H9 (cell line): ENCODE measurements at regions not wholly inside any gene's neighbourhood (a gene's known extent, or its start where the extent isn't known, plus 50 kb on each side); places are given as distances from the start of the nearest gene placed in this dataset.

ENCODE experiments used
- DNase-seq: peaks from one replicate; pipeline ENCODE4 v3.0.0-alpha.2; 2017
- H2AFZ ChIP-seq: one replicate; pipeline ENCODE4 v1.6.1; 2013; ENCODE audit warnings: mild to moderate bottlenecking, low read length, control low read depth, moderate library complexity
- H2AK5ac ChIP-seq: 2 replicates; pipeline ENCODE4 v1.6.1; 2013; ENCODE audit warnings: low read length, control low read depth, mixed read lengths; ENCODE audit not compliant: insufficient read length
- H2BK120ac ChIP-seq: one replicate; pipeline ENCODE4 v1.6.1; 2013; ENCODE audit warnings: low read depth, mild to moderate bottlenecking, low read length, control low read depth, inconsistent platforms; ENCODE audit not compliant: poor library complexity, severe bottlenecking
- H2BK12ac ChIP-seq: 2 replicates; pipeline ENCODE4 v1.6.1; 2013; ENCODE audit warnings: low read length, control low read depth, mixed read lengths, low read depth; ENCODE audit not compliant: insufficient read length
- H2BK15ac ChIP-seq: 2 replicates; pipeline ENCODE4 v1.6.1; 2013; ENCODE audit warnings: low read depth, low read length, control low read depth
- H2BK20ac ChIP-seq: one replicate; pipeline ENCODE4 v1.6.1; 2013; ENCODE audit warnings: low read depth, mild to moderate bottlenecking, low read length, control low read depth, inconsistent platforms; ENCODE audit not compliant: poor library complexity, severe bottlenecking
- H2BK5ac ChIP-seq: 2 replicates; pipeline ENCODE4 v1.6.1; 2013; ENCODE audit warnings: low read length, control low read depth, mixed read lengths; ENCODE audit not compliant: insufficient read length
- H3K14ac ChIP-seq: 2 replicates; pipeline ENCODE4 v1.6.1; 2013; ENCODE audit warnings: low read length, control low read depth; ENCODE audit not compliant: insufficient read depth
- H3K18ac ChIP-seq: 2 replicates; pipeline ENCODE4 v1.6.1; 2013; ENCODE audit warnings: low read depth, mild to moderate bottlenecking, mixed read lengths, low read length, control low read depth; ENCODE audit not compliant: insufficient read length
- H3K23ac ChIP-seq: 2 replicates; pipeline ENCODE4 v1.6.1; 2013; ENCODE audit warnings: low read length, control low read depth, mixed read lengths, low read depth; ENCODE audit not compliant: insufficient read length
- H3K23me2 ChIP-seq: 2 replicates; pipeline ENCODE4 v1.6.1; 2013; ENCODE audit warnings: low read depth, mild to moderate bottlenecking, mixed read lengths, low read length, control low read depth; ENCODE audit not compliant: insufficient read length, poor library complexity, severe bottlenecking
- H3K27ac ChIP-seq: 2 replicates; pipeline ENCODE4 v1.5.1; 2013; ENCODE audit warnings: low read length, control low read depth, mixed read lengths, low read depth; ENCODE audit not compliant: insufficient read length
- H3K27me3 ChIP-seq: 2 replicates; pipeline ENCODE4 v1.6.1; 2013; ENCODE audit warnings: low read length, control low read depth, inconsistent platforms; ENCODE audit not compliant: insufficient read depth
- H3K4ac ChIP-seq: 2 replicates; pipeline ENCODE4 v1.6.1; 2013; ENCODE audit warnings: low read depth, mild to moderate bottlenecking, control low read depth, inconsistent platforms, low read length, moderate library complexity
- H3K4me1 ChIP-seq: 2 replicates; pipeline ENCODE4 v1.6.1; 2013; ENCODE audit warnings: low read length, control low read depth, inconsistent platforms; ENCODE audit not compliant: insufficient read depth
- H3K4me2 ChIP-seq: 2 replicates; pipeline ENCODE4 v1.6.1; 2013; ENCODE audit warnings: low read length, control low read depth, mixed read lengths; ENCODE audit not compliant: insufficient read length, insufficient read depth
- H3K56ac ChIP-seq: 2 replicates; pipeline ENCODE4 v1.6.1; 2013; ENCODE audit warnings: low read depth, mild to moderate bottlenecking, mixed read lengths, low read length, control low read depth; ENCODE audit not compliant: insufficient read length
- H3K79me1 ChIP-seq: 2 replicates; pipeline ENCODE4 v1.6.1; 2013; ENCODE audit warnings: low read depth, mild to moderate bottlenecking, moderate library complexity, low read length, control low read depth, inconsistent platforms; ENCODE audit not compliant: insufficient read depth, poor library complexity, severe bottlenecking
- H3K79me2 ChIP-seq: 2 replicates; pipeline ENCODE4 v1.6.1; 2013; ENCODE audit warnings: low read length, control low read depth, inconsistent platforms; ENCODE audit not compliant: insufficient read depth
- H3K9ac ChIP-seq: 2 replicates; pipeline ENCODE4 v1.6.1; 2013; ENCODE audit warnings: low read length, control low read depth, mixed read lengths; ENCODE audit not compliant: insufficient read length; ENCODE audit errors: extremely low read depth
- H3K9me3 ChIP-seq: one replicate; pipeline ENCODE4 v1.6.1; 2013; ENCODE audit warnings: low read depth, low read length, inconsistent platforms; ENCODE audit not compliant: control insufficient read depth
- H3T11ph ChIP-seq: one replicate; pipeline ENCODE4 v1.6.1; 2013; ENCODE audit warnings: mild to moderate bottlenecking, low read length, control low read depth, inconsistent platforms
- H4K20me1 ChIP-seq: one replicate; pipeline ENCODE4 v1.6.1; 2013; ENCODE audit not compliant: control insufficient read depth, insufficient read length, insufficient read depth
- H4K5ac ChIP-seq: 2 replicates; pipeline ENCODE4 v1.6.1; 2013; ENCODE audit warnings: low read depth, mild to moderate bottlenecking, mixed read lengths, low read length, control low read depth; ENCODE audit not compliant: insufficient read length
- H4K8ac ChIP-seq: replicated peaks from 2 replicates; pipeline ENCODE4 v1.6.1; 2013; ENCODE audit warnings: low read length, control low read depth, mixed read lengths, low read depth; ENCODE audit not compliant: insufficient read length
- H4K91ac ChIP-seq: 2 replicates; pipeline ENCODE4 v1.6.1; 2013; ENCODE audit warnings: low read depth, mild to moderate bottlenecking, moderate library complexity, mixed read lengths, low read length, control low read depth; ENCODE audit not compliant: insufficient read length
- H3K27ac Mint-ChIP-seq, 3 experiments: 2 replicates in 2 of 3; 3 replicates in 1 of 3; pipeline ENCODE4 v1.8.0; 2020 to 2021; ENCODE audit warnings: mixed read lengths in 3 of 3, mild to moderate bottlenecking in 1 of 3, moderate library complexity in 1 of 3
- H3K27me3 Mint-ChIP-seq: 2 replicates; pipeline ENCODE4 v1.8.0; 2021; ENCODE audit warnings: low read depth, mild to moderate bottlenecking, moderate library complexity, mixed read lengths
- H3K36me3 Mint-ChIP-seq, 3 experiments: 2 replicates in 2 of 3; 3 replicates in 1 of 3; pipeline ENCODE4 v1.8.0; 2020 to 2021; ENCODE audit warnings: low read depth in 3 of 3, mixed read lengths in 3 of 3; ENCODE audit not compliant: insufficient read depth in 1 of 3
- H3K4me1 Mint-ChIP-seq, 2 experiments: 2 replicates each; pipeline ENCODE4 v1.8.0; 2020; ENCODE audit warnings: mixed read lengths in 2 of 2
- H3K4me3 Mint-ChIP-seq, 2 experiments: 2 replicates in 1 of 2; 3 replicates in 1 of 2; pipeline ENCODE4 v1.8.0; 2020 to 2021; ENCODE audit warnings: mild to moderate bottlenecking in 2 of 2, mixed read lengths in 2 of 2, moderate library complexity in 1 of 2
- H3K9me3 Mint-ChIP-seq, 2 experiments: 2 replicates in 1 of 2; 3 replicates in 1 of 2; pipeline ENCODE4 v1.8.0; 2020; ENCODE audit warnings: mild to moderate bottlenecking in 2 of 2, mixed read lengths in 2 of 2, moderate library complexity in 1 of 2
- WGBS: extraction: QIAGEN DNeasy Blood & Tissue Kit; methylation state at CpG from one replicate; pipeline ENCODE4 v1.1.7; 2013; ENCODE audit warnings: missing lambda C conversion rate, low lambda C conversion rate, mixed read lengths; ENCODE audit not compliant: insufficient read length; ENCODE audit errors: extremely low coverage; 5-methylcytosine and 5-hydroxymethylcytosine counted together
- TF ChIP-seq, protein P1 (sequence below): fragments of 200-600 bp; sonication (generic); conservative IDR thresholded peaks from 3 replicates; pipeline ENCODE4 v1.8.0; 2021; ENCODE audit warnings: antibody characterized with exemption, mild to moderate bottlenecking

DNA sequence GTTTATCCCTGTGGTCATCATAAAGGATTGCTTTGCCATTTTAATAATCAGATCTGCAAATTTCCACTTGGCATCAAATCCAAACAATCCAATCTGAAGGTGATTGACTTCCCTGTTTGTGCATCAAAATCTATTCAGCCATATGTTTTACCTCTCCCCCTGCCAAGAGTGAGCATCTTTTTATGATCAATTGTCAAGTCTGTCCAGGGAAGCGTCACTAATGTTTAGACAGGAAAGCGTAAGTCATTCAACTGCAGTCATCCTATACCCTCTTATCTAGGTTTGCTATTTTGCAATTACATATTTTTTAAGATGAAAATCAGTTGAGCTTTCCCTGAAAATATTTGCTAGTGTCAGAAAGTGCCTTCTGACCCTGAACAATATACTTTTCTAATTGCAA lies 1224.1 kb upstream of the SEL1L start:
- no peaks in the 10 kb centered on the region for H3K4me1 ChIP-seq
- H2BK120ac ChIP-seq, result no peak overlapping the region
- no peak overlapping the region for H4K8ac ChIP-seq
- no peaks in the 10 kb centered on the region for H3K79me1 ChIP-seq
- no peak overlapping the region for H3K4me2 ChIP-seq
- DNase-seq, result no peak
- no peaks in the 10 kb centered on the region for H3K27me3 ChIP-seq
- H2AFZ ChIP-seq, result no peak overlapping the region
- no peak overlapping the region for H3K23ac ChIP-seq
- no peak overlapping the region for H2AK5ac ChIP-seq
- no peak overlapping the region for H3K18ac ChIP-seq
- no peaks in the 10 kb centered on the region for H3K79me2 ChIP-seq
- H4K20me1 ChIP-seq, result no peaks in the 10 kb centered on the region
- no CpG with 5 or more reads among the region's 2 CpGs for WGBS
- H3K23me2 ChIP-seq, result no peaks in the 10 kb centered on the region
- no peaks in the 10 kb centered on the region for H3K27me3 Mint-ChIP-seq
- no peaks in the 10 kb centered on the region; a peak in 1 of 5 replicates for H3K9me3 Mint-ChIP-seq
- no peak overlapping the region for H3K4me3 Mint-ChIP-seq
- no peak overlapping the region for H2BK12ac ChIP-seq
- TF ChIP-seq, protein P1, sequence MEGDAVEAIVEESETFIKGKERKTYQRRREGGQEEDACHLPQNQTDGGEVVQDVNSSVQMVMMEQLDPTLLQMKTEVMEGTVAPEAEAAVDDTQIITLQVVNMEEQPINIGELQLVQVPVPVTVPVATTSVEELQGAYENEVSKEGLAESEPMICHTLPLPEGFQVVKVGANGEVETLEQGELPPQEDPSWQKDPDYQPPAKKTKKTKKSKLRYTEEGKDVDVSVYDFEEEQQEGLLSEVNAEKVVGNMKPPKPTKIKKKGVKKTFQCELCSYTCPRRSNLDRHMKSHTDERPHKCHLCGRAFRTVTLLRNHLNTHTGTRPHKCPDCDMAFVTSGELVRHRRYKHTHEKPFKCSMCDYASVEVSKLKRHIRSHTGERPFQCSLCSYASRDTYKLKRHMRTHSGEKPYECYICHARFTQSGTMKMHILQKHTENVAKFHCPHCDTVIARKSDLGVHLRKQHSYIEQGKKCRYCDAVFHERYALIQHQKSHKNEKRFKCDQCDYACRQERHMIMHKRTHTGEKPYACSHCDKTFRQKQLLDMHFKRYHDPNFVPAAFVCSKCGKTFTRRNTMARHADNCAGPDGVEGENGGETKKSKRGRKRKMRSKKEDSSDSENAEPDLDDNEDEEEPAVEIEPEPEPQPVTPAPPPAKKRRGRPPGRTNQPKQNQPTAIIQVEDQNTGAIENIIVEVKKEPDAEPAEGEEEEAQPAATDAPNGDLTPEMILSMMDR, result no peak
- no peak overlapping the region for H3K4ac ChIP-seq
- no peak overlapping the region for H2BK5ac ChIP-seq
- no peak overlapping the region for H4K5ac ChIP-seq
- no peak overlapping the region for H3K56ac ChIP-seq
- no peak overlapping the region for H2BK15ac ChIP-seq
- H3K27ac ChIP-seq, result no peak overlapping the region
- no peak overlapping the region for H2BK20ac ChIP-seq
- no peak overlapping the region for H3K14ac ChIP-seq
- H3T11ph ChIP-seq, result no peak overlapping the region
- no peak overlapping the region for H4K91ac ChIP-seq
- peaks cover 13 to 17% of the 10 kb centered on the region in 2 experiments for H3K4me1 Mint-ChIP-seq
- H3K36me3 Mint-ChIP-seq, result peaks cover 0 to 5% (median 0%) of the 10 kb centered on the region in 3 experiments; a peak in 1 of 7 replicates
- H3K9ac ChIP-seq, result no peak overlapping the region
- H3K9me3 ChIP-seq, result no peaks in the 10 kb centered on the region
- no peak overlapping the region for H3K27ac Mint-ChIP-seq
